WERI-Rb-1 (cell line): ENCODE measurements at regions not wholly inside any gene's neighbourhood (a gene's known extent, or its start where the extent isn't known, plus 50 kb on each side); places are given as distances from the start of the nearest gene placed in this dataset.

Experiments used
- DNase-seq: peaks from one replicate; pipeline ENCODE4 v3.0.0-alpha.2; 2020
- H3K27ac ChIP-seq: fragments of 250-450 bp; sonication (Bioruptor Pico); 2 replicates; pipeline ENCODE4 v1.5.1; 2020; ENCODE audit warnings: mild to moderate bottlenecking, moderate library complexity
- H3K27me3 ChIP-seq: fragments of 250-450 bp; sonication (Bioruptor Pico); 2 replicates; pipeline ENCODE4 v1.5.1; 2021; ENCODE audit warnings: mild to moderate bottlenecking, low read depth, moderate library complexity; ENCODE audit not compliant: insufficient read depth, severe bottlenecking
- H3K36me3 ChIP-seq: fragments of 250-450 bp; sonication (Bioruptor Pico); 2 replicates; pipeline ENCODE4 v1.5.1; 2020; ENCODE audit warnings: mild to moderate bottlenecking, moderate library complexity
- H3K4me3 ChIP-seq: 2 replicates; pipeline ENCODE4 v1.5.1; 2011; ENCODE audit warnings: low read depth, mild to moderate bottlenecking, control low read depth, low read length
- H3K9me3 ChIP-seq: fragments of 250-450 bp; sonication (Bioruptor Pico); 2 replicates; pipeline ENCODE4 v1.5.1; 2021; ENCODE audit warnings: mild to moderate bottlenecking, moderate library complexity; ENCODE audit not compliant: severe bottlenecking
- CTCF ChIP-seq: IDR thresholded peaks from 2 replicates; pipeline ENCODE4 v1.5.1; 2011; ENCODE audit warnings: low read depth, mild to moderate bottlenecking, control low read depth, inconsistent platforms, low read length

- Histone ChIP-seq H3K36me3 (no peaks in the 10 kb centered on the region), H3K27ac (no peak overlapping the region), H3K9me3 (no peaks in the 10 kb centered on the region), H3K4me3 (no peak overlapping the region), H3K27me3 (no peaks in the 10 kb centered on the region)
- no peak for TF ChIP-seq CTCF
- DNase-seq: no peak
Measured at GRCh38 chr18:64991102-64991501, 759.7 kb upstream of the CDH7 start.

GRCh38 chr18:64986906-64987495 is 763.8 kb upstream of the CDH7 start:
- no peak overlapping the region for H3K4me3 ChIP-seq
- no peaks in the 10 kb centered on the region for H3K9me3 ChIP-seq
- DNase-seq: no peak
- H3K27ac ChIP-seq: no peak overlapping the region
- H3K36me3 ChIP-seq: no peaks in the 10 kb centered on the region
- no peak for TF ChIP-seq CTCF
- no peaks in the 10 kb centered on the region for H3K27me3 ChIP-seq

GRCh38 chr18:64983497-64984238 is 767.1 kb upstream of the CDH7 start:
- H3K27me3 ChIP-seq: no peaks in the 10 kb centered on the region
- DNase-seq: no peak

GRCh38 chr18:64982414-64983055 is 768.3 kb upstream of the CDH7 start:
- no peak for TF ChIP-seq CTCF
- no peak overlapping the region for H3K4me3 ChIP-seq
- no peak overlapping the region for H3K27ac ChIP-seq
- H3K36me3 ChIP-seq: no peaks in the 10 kb centered on the region
- no peak for DNase-seq
- no peaks in the 10 kb centered on the region for H3K9me3 ChIP-seq
- H3K27me3 ChIP-seq: no peaks in the 10 kb centered on the region

More at GRCh38 chr18:64983497-64984238, 767.1 kb upstream of the CDH7 start:
- TF ChIP-seq CTCF: no peak
- no peaks in the 10 kb centered on the region for H3K9me3 ChIP-seq
- no peak overlapping the region for H3K27ac ChIP-seq
- no peak overlapping the region for H3K4me3 ChIP-seq
- H3K36me3 ChIP-seq: no peaks in the 10 kb centered on the region

- Histone ChIP-seq H3K9me3 (no peaks in the 10 kb centered on the region), H3K36me3 (no peaks in the 10 kb centered on the region), H3K27me3 (no peaks in the 10 kb centered on the region), H3K4me3 (no peak overlapping the region), H3K27ac (no peak overlapping the region)
- TF ChIP-seq CTCF: no peak
- DNase-seq: no peak
Measured at GRCh38 chr18:64981915-64982314, 768.9 kb upstream of the CDH7 start.
